ACC112 (cell line): ENCODE measurements at regions not wholly inside any gene's neighbourhood (a gene's known extent, or its start where the extent isn't known, plus 50 kb on each side); places are given as distances from the start of the nearest gene placed in this dataset.
"Not testable (repeated sequence)": the region's sequence is repeated elsewhere in the genome, so short reads cannot be mapped to it uniquely, and the experiment has no call there.

Experiments used
- H2AFZ ChIP-seq: fragments of 200-600 bp; sonication (generic); one replicate; pipeline ENCODE4 v1.6.0; 2017; ENCODE audit warnings: antibody characterized with exemption, low read length; ENCODE audit not compliant: unreplicated experiment
- H3K27ac ChIP-seq: fragments of 200-600 bp; sonication (generic); 2 replicates; pipeline ENCODE4 v1.5.1; 2014; ENCODE audit warnings: low read depth, mild to moderate bottlenecking, antibody characterized with exemption, low read length, moderate library complexity
- H3K27me3 ChIP-seq: fragments of 200-600 bp; sonication (generic); 2 replicates; pipeline ENCODE4 v1.6.1; 2014; ENCODE audit warnings: mild to moderate bottlenecking, antibody characterized with exemption, low read length, moderate library complexity, mixed read lengths; ENCODE audit not compliant: insufficient read depth
- H3K36me3 ChIP-seq: fragments of 200-600 bp; sonication (generic); 2 replicates; pipeline ENCODE4 v1.6.1; 2016; ENCODE audit warnings: mild to moderate bottlenecking, antibody characterized with exemption, low read length, moderate library complexity, mixed read lengths; ENCODE audit not compliant: insufficient read depth
- H3K4me1 ChIP-seq: fragments of 200-600 bp; sonication (generic); one replicate; pipeline ENCODE4 v1.6.1; 2016; ENCODE audit warnings: low read length, mixed read lengths; ENCODE audit not compliant: insufficient read depth, unreplicated experiment, control insufficient read depth
- H3K4me3 ChIP-seq: fragments of 200-600 bp; sonication (generic); 2 replicates; pipeline ENCODE4 v1.5.1; 2014; ENCODE audit warnings: mild to moderate bottlenecking, low read depth, low read length
- H3K79me2 ChIP-seq: fragments of 200-600 bp; sonication (generic); one replicate; pipeline ENCODE4 v1.6.0; 2016; ENCODE audit warnings: low read length; ENCODE audit not compliant: control insufficient read depth, unreplicated experiment, insufficient read depth

DNA sequence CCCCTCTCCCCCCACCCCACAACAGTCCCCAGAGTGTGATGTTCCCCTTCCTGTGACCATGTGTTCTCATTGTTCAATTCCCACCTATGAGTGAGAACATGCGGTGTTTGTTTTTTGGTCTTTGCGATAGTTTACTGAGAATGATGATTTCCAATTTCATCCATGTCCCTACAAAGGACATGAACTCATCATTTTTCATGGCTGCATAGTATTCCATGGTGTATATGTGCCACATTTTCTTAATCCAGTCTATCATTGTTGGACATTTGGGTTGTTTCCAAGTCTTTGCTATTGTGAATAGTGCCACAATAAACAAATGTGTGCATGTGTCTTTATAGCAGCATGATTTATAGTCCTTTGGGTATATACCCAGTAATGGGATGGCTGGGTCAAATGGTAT lies 411.0 kb upstream of the CHD1 start:
- not testable (repeated sequence) for H3K79me2 ChIP-seq, H2AFZ ChIP-seq, H3K36me3 ChIP-seq, H3K4me3 ChIP-seq, H3K4me1 ChIP-seq, H3K27me3 ChIP-seq, H3K27ac ChIP-seq

DNA sequence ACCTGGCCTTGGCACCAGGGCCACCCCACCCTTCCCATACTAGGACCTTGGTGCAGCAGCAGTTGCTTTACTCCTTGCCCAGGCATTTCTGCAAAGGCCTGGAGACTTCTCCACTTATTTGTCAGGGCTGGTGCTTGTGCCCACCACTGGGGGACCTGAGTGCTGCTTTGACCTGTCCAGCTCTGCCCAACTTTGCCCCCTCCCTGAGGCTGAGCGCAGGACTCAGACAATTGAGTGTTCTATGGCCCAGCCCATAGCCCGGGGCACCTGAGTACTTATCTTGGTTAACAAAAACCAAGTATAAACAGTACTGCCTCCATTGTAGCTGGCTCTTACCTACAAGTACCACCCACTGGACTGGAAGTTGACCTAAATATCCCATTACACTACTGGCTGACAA lies 406.1 kb upstream of the CHD1 start:
- Histone ChIP-seq H3K79me2 (no peaks in the 10 kb centered on the region), H2AFZ (no peak overlapping the region), H3K4me3 (no peak overlapping the region), H3K4me1 (no peaks in the 10 kb centered on the region), H3K27me3 (no peaks in the 10 kb centered on the region), H3K27ac (no peak overlapping the region), H3K36me3 (no peaks in the 10 kb centered on the region)

DNA sequence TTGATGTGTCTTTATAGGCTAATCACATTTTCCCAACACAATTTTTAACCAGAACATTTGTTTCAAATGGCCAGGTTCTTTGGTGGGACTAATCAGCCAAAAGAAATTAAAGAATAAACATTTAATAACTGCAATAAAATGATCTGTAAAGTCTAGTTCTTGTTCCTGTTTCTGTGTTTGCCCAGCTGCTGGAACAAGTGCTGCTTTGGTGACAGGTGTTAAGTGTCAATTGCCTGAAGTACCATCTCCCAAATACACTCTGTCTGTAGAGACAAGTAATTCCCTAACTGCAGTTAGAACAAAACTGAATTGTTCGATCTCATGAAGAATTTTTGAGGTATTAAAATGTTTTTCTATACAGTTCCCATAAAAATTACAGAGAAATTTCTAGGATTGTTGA lies 402.3 kb upstream of the CHD1 start:
- Histone ChIP-seq H3K4me1 (no peaks in the 10 kb centered on the region), H2AFZ (no peak overlapping the region), H3K27me3 (no peaks in the 10 kb centered on the region), H3K36me3 (no peaks in the 10 kb centered on the region), H3K79me2 (no peaks in the 10 kb centered on the region), H3K27ac (no peak overlapping the region), H3K4me3 (no peak overlapping the region)

DNA sequence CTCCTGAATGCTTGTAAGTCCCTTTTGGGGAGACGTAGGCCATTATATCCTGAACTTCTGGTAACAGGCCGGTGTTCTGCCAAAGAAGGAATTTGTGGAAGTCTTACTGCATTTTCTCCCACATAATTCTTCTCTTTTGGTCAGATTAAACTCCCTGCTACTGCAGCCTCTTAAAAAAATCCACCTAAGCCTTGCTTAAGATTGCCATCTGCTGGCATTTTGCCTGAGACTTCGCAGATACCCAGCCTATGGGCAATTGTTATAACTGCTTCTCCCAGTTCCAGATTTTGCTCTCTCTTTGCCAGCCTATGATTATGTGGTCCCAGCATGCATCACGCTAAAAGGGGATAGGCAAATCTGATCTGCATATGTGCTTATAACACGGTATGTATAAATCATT lies 391.6 kb upstream of the CHD1 start:
- Histone ChIP-seq H3K27me3 (no peaks in the 10 kb centered on the region), H3K4me3 (no peak overlapping the region), H3K79me2 (no peaks in the 10 kb centered on the region), H2AFZ (no peak overlapping the region), H3K4me1 (no peaks in the 10 kb centered on the region), H3K27ac (no peak overlapping the region), H3K36me3 (no peaks in the 10 kb centered on the region)

DNA sequence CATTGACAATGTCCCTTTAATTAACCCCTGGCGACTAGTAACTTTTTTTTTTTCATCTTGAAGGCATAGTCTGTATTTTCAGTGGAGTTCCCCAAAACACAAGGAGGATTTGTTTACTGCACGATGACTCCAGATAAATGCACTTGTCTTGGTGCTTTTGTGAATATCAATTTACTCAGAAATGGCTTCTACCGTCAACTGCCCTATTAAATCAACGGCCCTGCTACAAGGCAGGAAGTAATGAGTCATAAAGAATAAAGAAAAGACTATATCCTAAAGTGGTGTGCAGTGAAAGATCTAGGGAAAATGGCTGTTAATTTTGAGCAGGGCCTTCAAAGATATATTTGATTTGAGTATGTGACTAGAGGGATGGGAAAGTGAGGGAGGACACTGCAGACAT lies 388.3 kb upstream of the CHD1 start:
- Histone ChIP-seq H3K4me3 (no peak overlapping the region), H3K27me3 (no peaks in the 10 kb centered on the region), H3K27ac (no peak overlapping the region), H3K36me3 (no peaks in the 10 kb centered on the region), H3K4me1 (no peaks in the 10 kb centered on the region), H2AFZ (no peak overlapping the region), H3K79me2 (no peaks in the 10 kb centered on the region)

DNA sequence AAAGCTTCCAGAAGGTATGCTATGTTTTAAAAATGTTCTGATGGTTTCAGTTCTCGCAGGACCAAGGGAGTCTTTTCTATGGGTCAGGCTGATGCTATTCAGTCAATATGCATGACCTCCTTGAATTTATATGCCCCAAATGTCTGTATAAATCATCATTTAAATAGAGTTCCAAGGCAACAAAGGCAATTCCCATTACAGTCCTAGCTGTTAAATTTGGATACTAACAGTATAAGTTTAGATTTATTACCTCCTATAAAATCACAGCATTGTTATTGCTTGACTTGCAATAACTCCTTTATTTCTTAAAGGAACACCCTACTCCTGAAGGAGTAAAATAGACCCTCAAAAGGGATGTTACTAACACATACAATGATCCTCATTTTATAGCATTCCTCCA lies 387.7 kb upstream of the CHD1 start:
- H3K79me2 ChIP-seq, result no peaks in the 10 kb centered on the region
- H3K27ac ChIP-seq, result no peak overlapping the region
- no peaks in the 10 kb centered on the region for H3K4me1 ChIP-seq
- H3K4me3 ChIP-seq, result no peak overlapping the region
- no peaks in the 10 kb centered on the region for H3K36me3 ChIP-seq
- H2AFZ ChIP-seq, result no peak overlapping the region
- H3K27me3 ChIP-seq, result no peaks in the 10 kb centered on the region

DNA sequence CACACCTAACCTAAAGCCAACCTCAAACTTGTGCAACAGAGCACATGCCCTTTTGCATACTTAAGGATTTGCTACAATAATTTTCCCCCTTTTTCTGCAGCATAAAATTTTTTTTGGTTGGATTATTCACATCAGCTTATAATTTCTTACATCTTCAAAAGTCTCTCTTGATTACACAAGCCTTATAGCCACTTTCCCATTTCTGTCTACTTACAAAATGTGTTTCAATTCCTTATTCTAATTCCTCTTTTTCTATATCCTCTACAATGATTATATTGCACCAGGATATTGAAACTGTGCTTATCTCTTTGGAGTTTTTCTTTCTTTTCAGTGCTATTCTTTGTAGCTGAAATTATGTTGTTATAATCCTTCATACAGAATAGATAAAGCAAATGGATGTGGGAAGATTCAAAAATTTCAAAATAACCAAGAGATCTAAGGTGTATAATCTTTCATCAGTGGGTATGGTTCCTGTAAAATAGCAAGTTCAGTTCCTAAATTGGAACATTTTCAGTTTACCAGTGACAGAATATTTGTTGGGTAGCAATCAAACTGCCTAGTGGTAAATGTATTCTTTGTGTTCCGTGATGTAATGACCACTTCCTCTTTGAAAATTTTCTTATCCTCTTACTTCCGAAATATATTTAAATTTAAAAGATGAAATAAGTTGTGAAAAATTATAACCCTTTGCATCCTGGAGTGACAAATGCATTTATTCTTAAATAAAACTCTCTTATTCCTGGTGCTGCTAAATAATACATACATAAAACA lies 386.8 kb upstream of the CHD1 start:
- no peak overlapping the region for H2AFZ ChIP-seq
- H3K27ac ChIP-seq, result no peak overlapping the region
- H3K4me3 ChIP-seq, result no peak overlapping the region
- H3K36me3 ChIP-seq, result no peaks in the 10 kb centered on the region
- no peaks in the 10 kb centered on the region for H3K4me1 ChIP-seq
- H3K27me3 ChIP-seq, result no peaks in the 10 kb centered on the region
- no peaks in the 10 kb centered on the region for H3K79me2 ChIP-seq

DNA sequence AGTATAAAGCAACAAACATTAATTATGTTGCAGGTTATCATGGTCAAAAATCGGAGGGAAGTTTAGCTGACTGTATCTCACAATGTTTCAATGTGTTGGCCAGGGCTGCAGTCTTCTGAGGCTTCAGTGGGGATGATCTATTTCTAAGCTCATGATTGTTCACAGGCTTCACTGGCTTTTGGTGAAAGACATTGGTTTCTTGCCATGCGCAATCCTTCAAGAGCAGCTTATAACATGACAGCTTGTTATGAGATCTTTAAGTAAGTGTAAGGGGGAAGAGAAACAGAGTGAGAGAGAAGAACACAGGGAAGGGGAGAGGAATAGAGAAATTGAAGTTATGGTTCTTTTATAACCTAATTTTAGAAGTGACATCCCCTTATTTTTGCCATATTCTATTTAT lies 385.9 kb upstream of the CHD1 start:
- no peaks in the 10 kb centered on the region for H3K79me2 ChIP-seq
- no peaks in the 10 kb centered on the region for H3K4me1 ChIP-seq
- no peak overlapping the region for H3K4me3 ChIP-seq
- no peaks in the 10 kb centered on the region for H3K36me3 ChIP-seq
- H2AFZ ChIP-seq, result no peak overlapping the region
- no peaks in the 10 kb centered on the region for H3K27me3 ChIP-seq
- H3K27ac ChIP-seq, result no peak overlapping the region

DNA sequence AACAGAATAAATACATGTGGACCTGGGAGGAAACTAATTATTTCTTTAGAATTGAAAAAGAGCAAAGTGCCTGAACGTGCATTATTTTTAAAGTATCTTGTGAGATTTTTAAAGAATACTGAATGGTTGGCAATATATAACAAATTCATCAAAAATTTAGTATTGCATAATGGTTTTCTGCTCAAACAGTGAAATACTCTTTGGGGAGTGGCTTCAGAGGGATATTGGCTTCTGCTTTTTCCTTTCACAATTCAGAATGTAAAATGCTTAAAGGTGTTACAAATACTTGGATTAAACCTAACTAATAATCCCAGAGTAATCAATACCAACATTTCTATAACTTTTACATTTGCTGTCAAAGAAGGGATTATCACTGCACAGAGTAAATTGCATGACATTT lies 379.3 kb upstream of the CHD1 start:
- H3K4me3 ChIP-seq, result no peak overlapping the region
- H3K27me3 ChIP-seq, result no peaks in the 10 kb centered on the region
- no peaks in the 10 kb centered on the region for H3K36me3 ChIP-seq
- H2AFZ ChIP-seq, result no peak overlapping the region
- H3K79me2 ChIP-seq, result no peaks in the 10 kb centered on the region
- no peaks in the 10 kb centered on the region for H3K4me1 ChIP-seq
- H3K27ac ChIP-seq, result no peak overlapping the region

DNA sequence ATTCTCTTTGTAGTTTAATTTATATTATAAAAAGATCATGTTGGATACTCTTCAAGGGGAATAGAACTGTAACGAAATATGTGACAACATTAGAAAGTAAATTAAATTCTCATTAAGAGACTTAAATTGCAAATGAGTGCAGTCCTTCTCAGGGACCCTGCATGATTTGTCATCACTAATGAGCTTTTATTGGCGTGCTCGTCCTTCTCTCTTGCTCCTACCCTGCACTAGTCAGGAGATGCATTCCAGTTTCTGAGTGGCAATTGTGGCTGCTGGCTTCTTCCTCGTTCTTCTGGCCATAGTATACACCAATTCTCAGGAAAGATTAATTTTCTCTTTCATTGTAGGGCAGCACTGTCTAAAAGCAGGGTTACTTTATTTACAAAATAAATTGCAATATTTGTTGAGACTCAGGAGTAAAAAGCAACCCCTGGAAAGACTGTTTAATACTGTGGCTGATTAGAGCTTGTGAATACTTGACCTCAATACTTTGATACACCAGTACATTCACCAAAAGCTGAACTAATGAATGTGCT lies 376.3 kb upstream of the CHD1 start:
- no peaks in the 10 kb centered on the region for H3K36me3 ChIP-seq
- no peak overlapping the region for H2AFZ ChIP-seq
- H3K4me3 ChIP-seq, result no peak overlapping the region
- H3K27ac ChIP-seq, result no peak overlapping the region
- H3K4me1 ChIP-seq, result no peaks in the 10 kb centered on the region
- no peaks in the 10 kb centered on the region for H3K79me2 ChIP-seq
- no peaks in the 10 kb centered on the region for H3K27me3 ChIP-seq

DNA sequence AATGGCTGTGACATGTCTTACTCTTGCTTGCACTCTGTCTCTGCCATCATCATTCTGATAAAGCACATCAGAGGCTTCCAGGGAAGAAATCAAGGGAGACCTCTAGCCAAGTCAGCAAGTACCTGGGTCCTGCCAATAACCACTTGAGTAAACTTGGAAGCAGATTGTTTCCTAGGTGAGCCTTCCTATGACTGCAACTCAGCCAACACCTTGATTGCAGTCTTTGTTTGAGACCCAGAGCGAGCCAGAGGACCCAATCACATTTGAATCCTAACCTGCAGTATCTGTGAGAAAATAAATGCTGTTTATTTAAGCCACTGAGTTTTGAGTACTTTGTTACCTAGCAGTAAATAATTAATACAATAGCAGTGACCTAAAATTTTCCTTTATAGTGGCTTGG lies 356.8 kb upstream of the CHD1 start:
- H3K27ac ChIP-seq, result no peak overlapping the region
- H3K27me3 ChIP-seq, result no peaks in the 10 kb centered on the region
- H3K4me3 ChIP-seq, result no peak overlapping the region
- H3K4me1 ChIP-seq, result no peaks in the 10 kb centered on the region
- no peak overlapping the region for H2AFZ ChIP-seq
- no peaks in the 10 kb centered on the region for H3K36me3 ChIP-seq
- no peaks in the 10 kb centered on the region for H3K79me2 ChIP-seq
